ENCODE measurements at regions not wholly inside any gene's neighbourhood (a gene's known extent, or its start where the extent isn't known, plus 50 kb on each side); places are given as distances from the start of the nearest gene placed in this dataset.

DNA sequence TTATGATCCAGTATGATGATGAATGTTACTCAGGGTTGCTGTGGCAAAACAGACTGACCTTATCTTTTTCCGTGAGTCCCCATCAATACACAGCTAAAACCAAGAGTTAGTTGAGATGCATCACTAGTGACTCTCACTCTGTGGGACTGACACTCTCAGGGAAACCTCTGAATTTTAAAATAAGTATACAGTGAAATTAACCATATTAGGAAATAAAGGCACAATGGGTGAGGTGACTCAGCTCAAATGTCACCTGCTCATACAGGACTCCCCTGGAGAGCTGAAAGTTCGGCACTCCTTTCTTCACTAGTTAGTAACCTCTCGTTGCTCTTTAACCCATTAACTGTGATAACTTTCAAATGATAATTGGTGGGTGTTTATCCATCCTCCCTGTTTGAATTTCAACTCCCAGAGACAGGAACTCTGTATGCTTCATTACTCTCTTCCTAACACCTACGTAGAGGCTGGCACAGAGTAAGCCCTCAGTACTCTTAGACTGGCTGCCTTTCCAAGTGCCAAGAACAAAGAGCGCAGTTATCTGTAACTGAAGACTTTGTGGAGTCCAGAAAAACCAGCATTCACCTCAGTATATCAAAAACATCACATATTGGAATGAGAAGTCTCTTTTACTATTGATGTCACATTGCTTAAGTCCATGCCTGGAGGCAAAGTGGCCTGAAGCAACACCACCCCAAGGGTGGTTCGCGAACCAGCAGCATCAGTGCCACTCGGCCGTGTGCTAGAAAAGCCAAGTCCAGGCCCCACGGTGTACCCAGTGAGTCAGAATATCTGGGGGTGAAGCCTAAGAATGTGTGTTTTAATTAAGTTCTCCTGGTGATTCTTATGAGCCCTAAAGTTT, 91.1 kb downstream of the NIBAN1 start:
- TF ChIP-seq POLR2AphosphoS5 (IDR thresholded peaks at IDR 0.05; ENCODE audit: low read depth, low read length) (peak; percentile 61; the same call in 1 of the 2 replicates), POLR2A (IDR thresholded peaks at IDR 0.05; ENCODE audit: control extremely low read depth in 1 of 2, low read depth in 2 of 2, low read length in 2 of 2) (no peak)
